Endothelial cell (in vitro differentiated cells): ENCODE measurements at regions not wholly inside any gene's neighbourhood (a gene's known extent, or its start where the extent isn't known, plus 50 kb on each side); places are given as distances from the start of the nearest gene placed in this dataset.

Experiments used
- DNase-seq: peaks from one replicate; pipeline ENCODE4 v3.0.0; 2021; ENCODE audit warnings: low spot score
- H3K27ac Mint-ChIP-seq: one replicate; pipeline ENCODE4 v1.8.0; 2021; ENCODE audit warnings: mixed read lengths, inconsistent platforms; ENCODE audit not compliant: unreplicated experiment
- H3K27me3 Mint-ChIP-seq: one replicate; pipeline ENCODE4 v1.8.0; 2021; ENCODE audit warnings: mild to moderate bottlenecking, moderate library complexity, mixed read lengths, inconsistent platforms; ENCODE audit not compliant: unreplicated experiment
- H3K36me3 Mint-ChIP-seq: one replicate; pipeline ENCODE4 v1.8.0; 2021; ENCODE audit warnings: mild to moderate bottlenecking, low read depth, mixed read lengths, inconsistent platforms; ENCODE audit not compliant: unreplicated experiment
- H3K4me1 Mint-ChIP-seq: one replicate; pipeline ENCODE4 v1.8.0; 2021; ENCODE audit warnings: mild to moderate bottlenecking, mixed read lengths, inconsistent platforms; ENCODE audit not compliant: unreplicated experiment
- H3K4me3 Mint-ChIP-seq: one replicate; pipeline ENCODE4 v1.8.0; 2021; ENCODE audit warnings: mild to moderate bottlenecking, mixed read lengths, inconsistent platforms; ENCODE audit not compliant: unreplicated experiment
- H3K9me3 Mint-ChIP-seq: one replicate; pipeline ENCODE4 v1.8.0; 2021; ENCODE audit warnings: mixed read lengths, inconsistent platforms; ENCODE audit not compliant: unreplicated experiment
- TF ChIP-seq, protein P1 (sequence below): fragments of 200-600 bp; sonication (generic); IDR thresholded peaks from one replicate; pipeline ENCODE4 v1.5.0; 2021; ENCODE audit warnings: antibody characterized with exemption; ENCODE audit not compliant: unreplicated experiment

DNA sequence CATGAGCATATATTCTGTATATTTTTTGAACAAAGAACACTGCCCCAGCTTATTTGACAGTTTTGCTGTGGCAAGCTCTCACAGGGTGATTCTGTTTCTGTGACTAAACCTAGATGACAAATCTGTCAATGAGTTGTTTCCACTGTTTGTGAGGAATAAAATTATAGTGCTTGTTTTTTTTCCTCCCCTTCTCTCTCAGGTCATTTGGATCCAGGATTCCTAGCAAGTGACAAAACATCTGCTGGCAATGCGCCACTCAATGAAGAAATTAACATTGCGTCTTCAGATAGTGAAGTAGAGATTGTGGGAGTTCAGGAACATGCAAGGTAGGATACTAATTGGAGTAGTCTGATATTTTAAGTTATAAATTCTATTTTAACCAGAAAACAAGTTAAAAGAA, 149.3 kb downstream of the HAUS1 start:
- Mint-ChIP-seq H3K36me3 (no peaks in the 10 kb centered on the region), H3K4me3 (no peak overlapping the region), H3K27ac (no peak overlapping the region), H3K4me1 (peaks cover 24% of the 10 kb centered on the region), H3K9me3 (no peaks in the 10 kb centered on the region), H3K27me3 (peaks cover 4% of the 10 kb centered on the region)
- TF ChIP-seq, protein P1, sequence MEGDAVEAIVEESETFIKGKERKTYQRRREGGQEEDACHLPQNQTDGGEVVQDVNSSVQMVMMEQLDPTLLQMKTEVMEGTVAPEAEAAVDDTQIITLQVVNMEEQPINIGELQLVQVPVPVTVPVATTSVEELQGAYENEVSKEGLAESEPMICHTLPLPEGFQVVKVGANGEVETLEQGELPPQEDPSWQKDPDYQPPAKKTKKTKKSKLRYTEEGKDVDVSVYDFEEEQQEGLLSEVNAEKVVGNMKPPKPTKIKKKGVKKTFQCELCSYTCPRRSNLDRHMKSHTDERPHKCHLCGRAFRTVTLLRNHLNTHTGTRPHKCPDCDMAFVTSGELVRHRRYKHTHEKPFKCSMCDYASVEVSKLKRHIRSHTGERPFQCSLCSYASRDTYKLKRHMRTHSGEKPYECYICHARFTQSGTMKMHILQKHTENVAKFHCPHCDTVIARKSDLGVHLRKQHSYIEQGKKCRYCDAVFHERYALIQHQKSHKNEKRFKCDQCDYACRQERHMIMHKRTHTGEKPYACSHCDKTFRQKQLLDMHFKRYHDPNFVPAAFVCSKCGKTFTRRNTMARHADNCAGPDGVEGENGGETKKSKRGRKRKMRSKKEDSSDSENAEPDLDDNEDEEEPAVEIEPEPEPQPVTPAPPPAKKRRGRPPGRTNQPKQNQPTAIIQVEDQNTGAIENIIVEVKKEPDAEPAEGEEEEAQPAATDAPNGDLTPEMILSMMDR: no peak
- DNase-seq: no peak

DNA sequence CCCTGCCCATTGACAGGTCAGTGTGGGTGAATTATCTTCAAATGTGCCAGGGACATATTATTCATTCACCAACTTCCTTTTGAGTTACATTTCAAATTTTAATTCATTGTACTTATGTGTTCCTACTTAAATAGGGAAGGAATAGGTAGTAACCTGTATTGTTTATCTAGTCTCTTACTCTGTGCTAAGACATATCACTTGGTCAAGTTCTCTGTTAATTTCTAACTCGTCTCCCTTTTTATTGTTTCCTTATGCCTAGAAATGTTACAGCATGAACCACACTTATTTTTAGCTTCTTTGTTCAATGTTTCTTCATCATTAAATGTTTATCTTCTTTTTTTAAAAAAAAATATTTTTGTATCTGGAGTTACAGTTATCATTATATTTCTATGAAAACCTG, 151.9 kb downstream of the HAUS1 start:
- Mint-ChIP-seq H3K9me3 (no peaks in the 10 kb centered on the region), H3K4me3 (no peak overlapping the region), H3K27me3 (no peaks in the 10 kb centered on the region), H3K4me1 (peaks cover 6% of the 10 kb centered on the region), H3K27ac (no peak overlapping the region), H3K36me3 (no peaks in the 10 kb centered on the region)
- no peak for DNase-seq
- TF ChIP-seq, protein P1: no peak

DNA sequence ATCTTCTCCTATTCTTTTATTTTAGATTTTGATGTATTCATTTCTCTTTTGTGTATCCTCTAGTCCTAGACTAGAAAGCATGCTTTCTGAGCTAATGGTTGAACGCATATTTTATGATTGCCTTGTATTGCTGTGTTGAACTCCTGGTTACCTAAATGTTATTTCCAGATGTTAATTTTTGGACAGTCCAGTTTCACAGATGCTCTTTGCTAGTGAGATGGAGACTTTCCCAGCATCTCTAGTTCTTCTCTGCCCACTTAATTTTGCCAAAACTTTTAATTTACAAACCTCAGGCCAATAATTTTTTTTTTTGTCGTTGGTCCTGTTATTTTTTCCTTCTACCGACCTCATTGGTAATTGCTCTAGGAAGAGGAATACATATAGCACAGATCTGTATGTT, 153.2 kb downstream of the HAUS1 start:
- Mint-ChIP-seq H3K27me3 (no peaks in the 10 kb centered on the region), H3K4me1 (peaks cover 15% of the 10 kb centered on the region), H3K4me3 (no peak overlapping the region), H3K27ac (no peak overlapping the region), H3K36me3 (no peaks in the 10 kb centered on the region), H3K9me3 (no peaks in the 10 kb centered on the region)
- TF ChIP-seq, protein P1: no peak
- DNase-seq: no peak

DNA sequence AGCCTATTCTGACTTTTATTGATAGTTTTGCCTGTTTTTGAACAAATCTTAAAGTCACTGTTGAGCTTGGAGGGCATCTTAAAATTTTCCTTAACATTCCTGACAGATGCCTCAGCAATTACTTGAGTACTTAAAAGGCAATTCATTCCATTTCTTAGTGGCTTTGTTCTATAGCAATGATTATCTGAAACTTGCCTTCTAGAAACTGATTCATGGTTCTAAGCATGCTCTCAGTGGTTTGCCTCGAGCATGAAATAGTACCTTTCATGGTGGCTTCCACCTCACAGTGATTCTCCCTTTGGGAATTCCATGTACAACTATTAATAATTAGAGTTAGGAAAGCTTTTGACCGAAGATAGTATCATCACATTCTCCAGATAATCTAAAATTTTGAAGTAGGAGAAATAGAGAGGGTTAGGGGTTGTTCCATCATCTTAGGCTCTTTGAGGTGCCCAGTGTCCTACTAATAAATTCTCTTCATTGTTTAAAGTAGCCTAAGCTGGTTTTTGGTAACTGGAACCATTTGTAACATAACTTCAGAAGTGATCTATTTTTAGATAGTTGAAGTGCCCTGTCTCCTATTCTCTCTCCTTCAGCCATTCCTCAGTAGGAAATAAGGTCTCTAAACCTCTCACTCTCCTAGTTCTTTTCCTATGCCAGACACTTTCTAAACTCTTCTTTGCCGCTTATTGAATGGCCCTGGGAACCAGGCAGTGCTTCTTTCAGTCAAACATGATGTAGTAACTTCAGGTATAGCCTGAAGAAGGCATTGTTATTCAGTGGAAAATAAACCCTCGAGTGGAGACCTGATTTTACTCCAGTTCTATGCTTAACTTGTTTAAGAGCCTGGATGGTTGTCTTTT, 156.1 kb downstream of the HAUS1 start:
- H3K27ac Mint-ChIP-seq: peak overlapping the region; percentile 74
- H3K4me1 Mint-ChIP-seq: peaks cover 41% of the 10 kb centered on the region
- H3K27me3 Mint-ChIP-seq: peaks cover under 1% of the 10 kb centered on the region
- DNase-seq: no peak
- H3K4me3 Mint-ChIP-seq: no peak overlapping the region
- no peaks in the 10 kb centered on the region for H3K36me3 Mint-ChIP-seq
- TF ChIP-seq, protein P1: no peak
- H3K9me3 Mint-ChIP-seq: no peaks in the 10 kb centered on the region

DNA sequence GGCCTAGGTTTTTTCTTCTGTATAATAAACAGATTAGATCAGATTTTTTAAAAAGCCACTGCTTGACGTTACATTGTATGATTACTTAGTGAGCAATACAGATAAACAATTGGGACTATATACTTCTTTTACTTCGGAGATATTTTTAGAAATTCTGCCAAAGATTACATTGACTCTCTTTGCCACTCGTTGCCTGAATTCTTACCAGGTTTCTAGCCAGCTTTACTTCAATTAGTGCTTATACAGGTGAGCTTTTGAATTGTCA, 156.6 kb downstream of the HAUS1 start:
- Mint-ChIP-seq H3K4me1 (peaks cover 44% of the 10 kb centered on the region), H3K27me3 (peaks cover 3% of the 10 kb centered on the region), H3K27ac (no peak overlapping the region), H3K36me3 (no peaks in the 10 kb centered on the region), H3K9me3 (no peaks in the 10 kb centered on the region), H3K4me3 (no peak overlapping the region)
- no peak for DNase-seq
- TF ChIP-seq, protein P1: no peak
